ENCODE measurements at regions not wholly inside any gene's neighbourhood (a gene's known extent, or its start where the extent isn't known, plus 50 kb on each side); places are given as distances from the start of the nearest gene placed in this dataset.
"Not testable (repeated sequence)": the region's sequence is repeated elsewhere in the genome, so short reads cannot be mapped to it uniquely, and the experiment has no call there.

- intact Hi-C loops (cut with DNase I) = no loop called here
- no peak for DNase-seq
- H3K27me3 ChIP-seq (ENCODE audit: control insufficient read depth in 1 of 2, insufficient read depth in 2 of 2, low read length in 1 of 2) = no peaks in the 10 kb centered on the region
- no peak for ATAC-seq (ENCODE audit: low FRiP score)
- no peak overlapping the region for H3K27ac ChIP-seq (ENCODE audit: low read depth in 1 of 2, low read length in 2 of 2)
- H3K36me3 ChIP-seq (ENCODE audit: control insufficient read depth in 1 of 2, insufficient read depth in 2 of 2, low read length in 1 of 2) = peaks cover 0 to 2% of the 10 kb centered on the region in 2 donors
- H3K9me3 ChIP-seq (ENCODE audit: control insufficient read depth, low read length) = no peaks in the 10 kb centered on the region
- no peak overlapping the region for H3K4me3 ChIP-seq (ENCODE audit: low read length in 2 of 2)
- WGBS, 2 donors = 47 to 86% methylated on average over 1 of the region's 1 CpG
- H3K4me1 ChIP-seq (ENCODE audit: control insufficient read depth in 1 of 2, insufficient read depth in 2 of 2, low read length in 2 of 2) = no peaks in the 10 kb centered on the region
Observed at GRCh38 chr6:150773969-150774368, 91.5 kb upstream of the MTHFD1L start.

- Histone ChIP-seq H3K27ac (ENCODE audit: low read depth in 1 of 2, low read length in 2 of 2) (no peak overlapping the region), H3K4me3 (ENCODE audit: low read length in 2 of 2) (no peak overlapping the region)
- intact Hi-C loops (cut with DNase I) = no loop called here
Observed at GRCh38 chr6:150775415-150776203, 89.9 kb upstream of the MTHFD1L start.

GRCh38 chr6:150777736-150778135 lies 87.8 kb upstream of the MTHFD1L start:
- Histone ChIP-seq H3K4me1 (ENCODE audit: control insufficient read depth in 1 of 2, insufficient read depth in 2 of 2, low read length in 2 of 2) (no peaks in the 10 kb centered on the region), H3K27me3 (ENCODE audit: control insufficient read depth in 1 of 2, insufficient read depth in 2 of 2, low read length in 1 of 2) (no peaks in the 10 kb centered on the region), H3K27ac (ENCODE audit: low read depth in 1 of 2, low read length in 2 of 2) (no peak overlapping the region), H3K36me3 (ENCODE audit: control insufficient read depth in 1 of 2, insufficient read depth in 2 of 2, low read length in 1 of 2) (peaks cover 0 to 2% of the 10 kb centered on the region in 2 donors), H3K4me3 (ENCODE audit: low read length in 2 of 2) (no peak overlapping the region), H3K9me3 (ENCODE audit: control insufficient read depth, low read length) (no peaks in the 10 kb centered on the region)
- WGBS, 2 donors = 94% methylated on average over 9 of the region's 9 CpGs
- ATAC-seq (ENCODE audit: low FRiP score) (no peak), DNase-seq (no peak)
- intact Hi-C loops (cut with DNase I) = no loop called here

More at GRCh38 chr6:150775415-150776203, 89.9 kb upstream of the MTHFD1L start:
- H3K9me3 ChIP-seq (ENCODE audit: control insufficient read depth, low read length) = no peaks in the 10 kb centered on the region
- no peak for ATAC-seq (ENCODE audit: low FRiP score)
- WGBS, 2 donors = 59 to 60% methylated on average over 9 of the region's 9 CpGs
- H3K27me3 ChIP-seq (ENCODE audit: control insufficient read depth in 1 of 2, insufficient read depth in 2 of 2, low read length in 1 of 2) = no peaks in the 10 kb centered on the region
- peaks cover 0 to 2% of the 10 kb centered on the region in 2 donors for H3K36me3 ChIP-seq (ENCODE audit: control insufficient read depth in 1 of 2, insufficient read depth in 2 of 2, low read length in 1 of 2)
- H3K4me1 ChIP-seq (ENCODE audit: control insufficient read depth in 1 of 2, insufficient read depth in 2 of 2, low read length in 2 of 2) = no peaks in the 10 kb centered on the region
- DNase-seq = no peak

GRCh38 chr6:150783813-150784212 lies 81.7 kb upstream of the MTHFD1L start:
- ATAC-seq (ENCODE audit: low FRiP score) (no peak), DNase-seq (no peak)
- Histone ChIP-seq H3K4me3 (ENCODE audit: low read length in 2 of 2) (no peak overlapping the region), H3K27ac (ENCODE audit: low read depth in 1 of 2, low read length in 2 of 2) (no peak overlapping the region), H3K27me3 (ENCODE audit: control insufficient read depth in 1 of 2, insufficient read depth in 2 of 2, low read length in 1 of 2) (no peaks in the 10 kb centered on the region), H3K9me3 (ENCODE audit: control insufficient read depth, low read length) (no peaks in the 10 kb centered on the region), H3K36me3 (ENCODE audit: control insufficient read depth in 1 of 2, insufficient read depth in 2 of 2, low read length in 1 of 2) (peaks cover 3% of the 10 kb centered on the region in 2 donors), H3K4me1 (ENCODE audit: control insufficient read depth in 1 of 2, insufficient read depth in 2 of 2, low read length in 2 of 2) (no peaks in the 10 kb centered on the region)
- 84 to 87% methylated on average over 2 of the region's 2 CpGs for WGBS, 2 donors
- intact Hi-C loops (cut with DNase I) = no loop called here

- no peak for DNase-seq
- no peaks in the 10 kb centered on the region for H3K27me3 ChIP-seq (ENCODE audit: control insufficient read depth in 1 of 2, insufficient read depth in 2 of 2, low read length in 1 of 2)
- H3K36me3 ChIP-seq (ENCODE audit: control insufficient read depth in 1 of 2, insufficient read depth in 2 of 2, low read length in 1 of 2) = peaks cover 3% of the 10 kb centered on the region in 2 donors
- intact Hi-C loops (cut with DNase I) = no loop called here
- H3K27ac ChIP-seq (ENCODE audit: low read depth in 1 of 2, low read length in 2 of 2) = no peak overlapping the region
- H3K9me3 ChIP-seq (ENCODE audit: control insufficient read depth, low read length) = no peaks in the 10 kb centered on the region
- ATAC-seq (ENCODE audit: low FRiP score) = no peak
- H3K4me3 ChIP-seq (ENCODE audit: low read length in 2 of 2) = no peak overlapping the region
- no peaks in the 10 kb centered on the region for H3K4me1 ChIP-seq (ENCODE audit: control insufficient read depth in 1 of 2, insufficient read depth in 2 of 2, low read length in 2 of 2)
- 92 to 93% methylated on average over 7 of the region's 7 CpGs for WGBS, 2 donors
Observed at GRCh38 chr6:150787429-150787828, 78.1 kb upstream of the MTHFD1L start.

- WGBS, 2 donors = 82 to 87% methylated on average over 6 of the region's 6 CpGs
- H3K27ac ChIP-seq (ENCODE audit: low read depth in 1 of 2, low read length in 2 of 2) = no peak overlapping the region
- H3K4me3 ChIP-seq (ENCODE audit: low read length in 2 of 2) = no peak overlapping the region
- H3K4me1 ChIP-seq (ENCODE audit: control insufficient read depth in 1 of 2, insufficient read depth in 2 of 2, low read length in 2 of 2) = no peaks in the 10 kb centered on the region
- H3K9me3 ChIP-seq (ENCODE audit: control insufficient read depth, low read length) = no peaks in the 10 kb centered on the region
- intact Hi-C loops (cut with DNase I) = no loop called here
- H3K27me3 ChIP-seq (ENCODE audit: control insufficient read depth in 1 of 2, insufficient read depth in 2 of 2, low read length in 1 of 2) = no peaks in the 10 kb centered on the region
- ATAC-seq (ENCODE audit: low FRiP score) = no peak
- H3K36me3 ChIP-seq (ENCODE audit: control insufficient read depth in 1 of 2, insufficient read depth in 2 of 2, low read length in 1 of 2) = peaks cover 3% of the 10 kb centered on the region in 2 donors
- no peak for DNase-seq
Observed at GRCh38 chr6:150788089-150788488, 77.4 kb upstream of the MTHFD1L start.

- H3K4me3 ChIP-seq (ENCODE audit: low read length in 2 of 2); H3K27ac ChIP-seq (ENCODE audit: low read depth in 1 of 2, low read length in 2 of 2); intact Hi-C loops (cut with DNase I); H3K9me3 ChIP-seq (ENCODE audit: control insufficient read depth, low read length); H3K36me3 ChIP-seq (ENCODE audit: control insufficient read depth in 1 of 2, insufficient read depth in 2 of 2, low read length in 1 of 2); H3K4me1 ChIP-seq (ENCODE audit: control insufficient read depth in 1 of 2, insufficient read depth in 2 of 2, low read length in 2 of 2); ATAC-seq (ENCODE audit: low FRiP score); DNase-seq; H3K27me3 ChIP-seq (ENCODE audit: control insufficient read depth in 1 of 2, insufficient read depth in 2 of 2, low read length in 1 of 2): not testable (repeated sequence)
- WGBS, 2 donors = 95 to 97% methylated on average over 6 of the region's 6 CpGs
Observed at GRCh38 chr6:150789906-150790305, 75.6 kb upstream of the MTHFD1L start.

GRCh38 chr6:150791717-150792116 lies 73.8 kb upstream of the MTHFD1L start:
- ATAC-seq (ENCODE audit: low FRiP score) = no peak
- Histone ChIP-seq H3K27ac (ENCODE audit: low read depth in 1 of 2, low read length in 2 of 2) (no peak overlapping the region), H3K9me3 (ENCODE audit: control insufficient read depth, low read length) (no peaks in the 10 kb centered on the region), H3K27me3 (ENCODE audit: control insufficient read depth in 1 of 2, insufficient read depth in 2 of 2, low read length in 1 of 2) (no peaks in the 10 kb centered on the region), H3K36me3 (ENCODE audit: control insufficient read depth in 1 of 2, insufficient read depth in 2 of 2, low read length in 1 of 2) (peaks cover 3% of the 10 kb centered on the region in 2 donors), H3K4me3 (ENCODE audit: low read length in 2 of 2) (no peak overlapping the region), H3K4me1 (ENCODE audit: control insufficient read depth in 1 of 2, insufficient read depth in 2 of 2, low read length in 2 of 2) (no peaks in the 10 kb centered on the region)
- intact Hi-C loops (cut with DNase I) = no loop called here
- no peak for DNase-seq
- WGBS, 2 donors = 72 to 84% methylated on average over 1 of the region's 1 CpG

- no peaks in the 10 kb centered on the region for H3K9me3 ChIP-seq (ENCODE audit: control insufficient read depth, low read length)
- intact Hi-C loops (cut with DNase I) = no loop called here
- H3K27me3 ChIP-seq (ENCODE audit: control insufficient read depth in 1 of 2, insufficient read depth in 2 of 2, low read length in 1 of 2) = no peaks in the 10 kb centered on the region
- H3K4me3 ChIP-seq (ENCODE audit: low read length in 2 of 2) = no peak overlapping the region
- ATAC-seq (ENCODE audit: low FRiP score) (no peak), DNase-seq (no peak)
- no peak overlapping the region for H3K27ac ChIP-seq (ENCODE audit: low read depth in 1 of 2, low read length in 2 of 2)
- WGBS, 2 donors = 94 to 96% methylated on average over 1 of the region's 1 CpG
- no peaks in the 10 kb centered on the region for H3K4me1 ChIP-seq (ENCODE audit: control insufficient read depth in 1 of 2, insufficient read depth in 2 of 2, low read length in 2 of 2)
- H3K36me3 ChIP-seq (ENCODE audit: control insufficient read depth in 1 of 2, insufficient read depth in 2 of 2, low read length in 1 of 2) = no peaks in the 10 kb centered on the region
Observed at GRCh38 chr6:150797949-150798348, 67.6 kb upstream of the MTHFD1L start.

Data from aorta (tissue), 5 donors.